Upper lobe of left lung (tissue), 4 donors: ENCODE measurements at regions not wholly inside any gene's neighbourhood (a gene's known extent, or its start where the extent isn't known, plus 50 kb on each side); places are given as distances from the start of the nearest gene placed in this dataset.
"Not testable (repeated sequence)": the region's sequence is repeated elsewhere in the genome, so short reads cannot be mapped to it uniquely, and the experiment has no call there.

Source experiments
- EP300 ChIP-seq, 4 donors: sonication (generic); formaldehyde crosslinking; IDR thresholded peaks; one replicate each; pipeline ENCODE4 v1.5.1; 2017; ENCODE audit warnings: antibody characterized with exemption in 4 of 4, control low read depth in 2 of 4
- POLR2AphosphoS5 ChIP-seq, 2 donors: sonication (generic); formaldehyde crosslinking; IDR thresholded peaks; one replicate each; pipeline ENCODE4 v1.5.1; 2017; ENCODE audit warnings: antibody characterized with exemption in 2 of 2
- TF ChIP-seq, protein P1 (sequence below), 6 experiments: fragments of 450-650 bp in 4 of 6; fragments of 200-600 bp in 2 of 6; sonication (generic) in 2 of 6; IDR thresholded peaks; one replicate each; pipeline ENCODE4 v1.5.1; 2016 to 2019; ENCODE audit warnings: antibody characterized with exemption in 6 of 6

DNA sequence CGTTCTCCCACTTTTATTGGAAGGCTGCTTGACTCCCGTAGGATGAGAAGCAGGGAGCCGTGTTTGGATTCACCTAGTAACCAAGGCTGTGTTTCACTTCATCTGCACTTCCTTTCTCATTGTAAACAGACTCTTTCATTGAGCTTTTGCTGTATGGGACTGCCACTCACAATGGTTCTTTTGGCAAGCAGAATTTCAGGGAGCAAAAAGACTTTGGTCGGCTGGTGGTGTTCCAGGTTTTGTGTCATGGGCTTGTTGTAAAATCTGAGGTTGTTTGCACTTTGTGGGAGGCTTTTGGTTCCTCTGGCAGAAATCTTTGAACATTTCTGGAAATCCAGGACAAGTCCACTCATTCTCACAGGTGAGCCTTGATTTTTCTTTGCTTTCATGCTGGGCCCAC, 243.4 kb downstream of the TSPY10 start:
- TF ChIP-seq POLR2AphosphoS5, EP300 (IDR thresholded peaks at IDR 0.05): not testable (repeated sequence)
- TF ChIP-seq, protein P1, sequence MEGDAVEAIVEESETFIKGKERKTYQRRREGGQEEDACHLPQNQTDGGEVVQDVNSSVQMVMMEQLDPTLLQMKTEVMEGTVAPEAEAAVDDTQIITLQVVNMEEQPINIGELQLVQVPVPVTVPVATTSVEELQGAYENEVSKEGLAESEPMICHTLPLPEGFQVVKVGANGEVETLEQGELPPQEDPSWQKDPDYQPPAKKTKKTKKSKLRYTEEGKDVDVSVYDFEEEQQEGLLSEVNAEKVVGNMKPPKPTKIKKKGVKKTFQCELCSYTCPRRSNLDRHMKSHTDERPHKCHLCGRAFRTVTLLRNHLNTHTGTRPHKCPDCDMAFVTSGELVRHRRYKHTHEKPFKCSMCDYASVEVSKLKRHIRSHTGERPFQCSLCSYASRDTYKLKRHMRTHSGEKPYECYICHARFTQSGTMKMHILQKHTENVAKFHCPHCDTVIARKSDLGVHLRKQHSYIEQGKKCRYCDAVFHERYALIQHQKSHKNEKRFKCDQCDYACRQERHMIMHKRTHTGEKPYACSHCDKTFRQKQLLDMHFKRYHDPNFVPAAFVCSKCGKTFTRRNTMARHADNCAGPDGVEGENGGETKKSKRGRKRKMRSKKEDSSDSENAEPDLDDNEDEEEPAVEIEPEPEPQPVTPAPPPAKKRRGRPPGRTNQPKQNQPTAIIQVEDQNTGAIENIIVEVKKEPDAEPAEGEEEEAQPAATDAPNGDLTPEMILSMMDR (IDR thresholded peaks at IDR 0.05) = not testable (repeated sequence)
